GM18520 (cell line): ENCODE measurements at regions not wholly inside any gene's neighbourhood (a gene's known extent, or its start where the extent isn't known, plus 50 kb on each side); places are given as distances from the start of the nearest gene placed in this dataset.

Experiments
- ATAC-seq: cut with Tn5 transposase; IDR thresholded peaks from one replicate; pipeline ENCODE4 v1.9.1; 2021; ENCODE audit not compliant: unreplicated experiment

DNA sequence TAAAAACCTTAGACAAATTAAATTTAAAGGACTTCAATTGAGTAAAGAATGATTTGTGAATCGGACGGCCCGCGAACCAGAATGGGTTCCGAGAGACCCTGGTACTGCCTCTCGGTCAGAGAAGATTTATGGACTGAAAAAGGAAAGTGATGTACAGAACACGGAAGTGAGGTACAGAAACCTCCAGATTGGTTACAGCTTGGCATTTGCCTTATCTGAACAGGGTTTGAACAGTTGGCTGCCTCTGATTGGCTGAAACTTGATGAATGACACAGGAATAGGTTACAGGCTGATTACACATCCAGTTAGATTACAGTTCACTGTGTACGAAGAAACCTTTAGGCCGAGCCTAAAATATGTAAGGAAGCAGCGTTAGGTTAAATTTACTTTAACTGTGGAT lies 156.5 kb upstream of the EGFLAM start:
- no peak for ATAC-seq

DNA sequence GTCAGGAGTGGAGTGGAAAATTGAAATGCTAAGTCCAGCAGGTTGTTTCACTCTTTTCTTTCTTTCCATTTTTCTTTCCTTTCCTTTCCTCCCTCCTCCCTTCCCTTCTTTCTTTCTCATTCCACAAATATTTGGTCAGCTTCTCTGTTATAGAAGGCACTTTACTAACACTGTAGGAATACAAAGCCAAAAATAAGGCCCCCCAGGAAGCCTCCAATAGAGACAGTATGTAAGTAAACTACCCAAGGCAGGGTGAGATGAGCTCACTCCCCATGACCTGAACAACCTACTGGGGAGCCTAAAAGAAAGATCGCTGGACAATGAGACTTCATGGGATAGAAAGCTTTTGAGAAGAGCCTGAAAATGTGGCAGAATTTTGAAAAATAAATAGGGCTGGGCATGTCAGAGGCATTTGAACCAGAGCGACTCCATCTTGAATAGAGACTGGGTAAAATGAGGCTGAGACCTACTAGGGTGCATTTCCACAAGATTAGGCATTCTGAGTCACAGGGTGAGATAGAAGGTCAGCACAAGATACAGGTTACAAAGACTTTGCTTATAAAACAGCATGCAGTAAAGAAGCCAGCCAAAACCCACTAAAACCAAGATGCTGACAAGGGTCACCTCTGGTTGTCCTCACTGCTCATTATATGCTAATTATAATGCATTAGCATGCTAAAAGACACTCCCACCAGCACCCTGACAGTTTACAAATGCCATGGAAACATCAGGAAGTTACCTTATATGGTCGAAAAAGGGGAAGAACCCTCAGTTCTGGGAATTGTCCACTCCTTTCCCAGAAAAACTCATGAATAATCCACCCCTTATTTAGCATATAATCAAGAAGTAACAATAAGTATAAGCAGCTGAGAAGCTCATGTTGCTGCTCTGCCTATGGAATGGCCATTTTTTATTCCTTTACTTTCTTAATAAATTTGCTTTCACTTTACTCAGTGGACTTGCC lies 158.9 kb upstream of the EGFLAM start:
- no peak for ATAC-seq

DNA sequence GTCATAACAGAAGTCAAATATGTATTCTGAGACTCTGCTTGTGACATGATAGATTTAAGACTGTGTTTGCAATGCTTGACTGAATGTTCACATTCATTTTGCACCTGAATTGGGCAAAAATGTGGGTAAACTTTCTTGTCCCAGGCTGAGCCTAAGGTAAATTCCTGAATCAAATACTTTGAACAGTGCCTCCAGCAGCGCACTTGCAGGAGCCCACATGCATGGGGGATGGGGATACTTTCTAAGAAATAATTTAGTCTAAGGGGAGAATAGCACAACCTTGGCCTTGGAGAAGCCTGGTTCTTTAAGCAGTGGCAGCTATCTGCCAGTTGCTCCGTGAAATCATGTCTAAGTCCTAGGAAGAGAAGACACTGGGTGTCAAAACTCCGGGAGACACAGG lies 163.5 kb upstream of the EGFLAM start:
- no peak for ATAC-seq

DNA sequence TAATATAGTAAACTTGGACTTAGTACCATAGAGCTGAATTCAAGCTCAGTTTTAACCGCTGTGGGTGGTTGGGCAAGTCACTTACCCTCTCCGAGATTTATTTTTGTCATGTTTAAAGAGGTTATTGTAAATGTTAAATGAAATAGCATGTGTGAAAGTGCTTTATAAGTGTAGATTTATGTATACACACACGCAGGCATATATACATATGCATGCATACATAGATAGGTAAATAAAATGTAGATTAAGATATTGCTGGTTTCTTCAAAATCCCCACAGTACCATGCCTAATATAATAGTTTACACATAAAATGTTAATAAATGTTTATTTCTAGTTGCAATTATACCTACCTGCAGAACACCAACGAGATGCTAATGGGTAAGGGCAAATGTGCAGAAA lies 164.5 kb upstream of the EGFLAM start:
- ATAC-seq = no peak

DNA sequence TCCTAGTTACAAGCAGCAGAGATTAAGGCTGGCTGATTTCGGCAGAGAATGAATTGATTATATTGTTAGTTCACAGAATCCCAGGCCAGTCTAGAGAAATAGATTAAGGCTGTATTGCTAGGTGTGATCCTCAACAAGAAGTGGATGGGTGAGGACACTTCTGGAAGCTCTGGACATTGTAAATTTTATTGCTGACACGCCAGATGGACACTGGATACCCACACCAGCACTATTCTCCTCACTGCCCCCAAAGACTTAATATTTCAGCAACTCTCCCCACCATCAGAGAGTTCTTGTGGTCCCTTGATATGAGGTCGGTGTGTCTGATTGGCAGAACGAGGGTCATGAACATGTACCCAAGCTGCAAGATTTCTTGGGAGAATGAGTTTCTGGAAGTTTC lies 171.6 kb upstream of the EGFLAM start:
- no peak for ATAC-seq

DNA sequence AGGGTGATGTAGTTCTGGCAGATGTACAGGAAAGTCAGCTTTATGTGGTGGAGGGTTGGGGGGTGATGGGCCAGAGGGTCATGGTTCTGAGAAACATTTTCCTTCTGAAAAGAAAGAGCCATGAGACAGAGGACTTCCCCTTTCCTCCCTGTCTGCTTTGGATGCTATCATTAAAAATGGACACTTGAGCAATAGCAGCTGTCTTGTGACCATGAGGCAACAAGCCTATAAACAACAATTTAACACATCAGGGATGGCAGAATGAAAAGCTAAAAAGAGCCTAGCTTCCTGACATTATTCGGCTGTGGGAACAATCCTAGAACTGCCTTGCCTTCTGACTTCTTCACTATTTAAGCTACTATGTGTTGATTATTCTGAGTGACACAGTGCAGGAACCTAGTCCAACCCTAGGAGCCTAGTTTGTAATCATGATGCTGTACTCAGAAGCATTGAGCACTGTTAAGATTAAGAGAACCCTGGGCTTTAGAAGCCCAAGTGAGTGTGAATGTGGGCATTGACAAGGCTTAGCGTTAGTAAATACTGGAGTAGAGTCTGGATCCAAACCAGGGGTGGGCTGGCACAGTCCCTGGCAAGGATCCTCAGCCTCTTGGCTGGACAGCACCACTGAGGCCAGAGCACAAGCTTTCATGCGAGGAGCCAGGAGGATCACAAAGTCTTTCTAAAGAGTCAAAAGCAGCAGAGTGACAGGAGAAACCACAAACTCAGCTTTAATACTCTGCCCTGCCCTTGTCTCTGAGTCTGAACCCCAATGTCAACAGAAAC lies 178.5 kb upstream of the EGFLAM start:
- no peak for ATAC-seq

DNA sequence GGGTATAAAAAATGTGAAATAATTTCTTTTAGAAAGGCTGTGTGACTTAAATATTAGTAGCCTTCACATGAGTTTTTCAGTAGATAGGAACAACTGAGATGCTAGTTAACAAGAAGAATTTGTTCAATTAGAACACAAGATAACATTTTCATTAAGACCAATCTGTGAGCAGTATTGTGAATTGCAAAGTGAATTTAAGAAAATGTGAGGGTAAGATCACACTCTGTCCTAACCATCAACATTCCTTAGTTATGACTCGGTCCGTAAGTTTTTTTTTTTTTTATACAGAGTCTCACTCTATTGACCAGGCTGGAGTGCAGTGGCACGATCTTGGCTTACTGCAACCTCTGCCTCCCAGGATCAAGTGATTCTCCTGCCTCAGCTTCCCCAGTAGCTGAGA lies 180.2 kb upstream of the EGFLAM start:
- ATAC-seq = no peak

DNA sequence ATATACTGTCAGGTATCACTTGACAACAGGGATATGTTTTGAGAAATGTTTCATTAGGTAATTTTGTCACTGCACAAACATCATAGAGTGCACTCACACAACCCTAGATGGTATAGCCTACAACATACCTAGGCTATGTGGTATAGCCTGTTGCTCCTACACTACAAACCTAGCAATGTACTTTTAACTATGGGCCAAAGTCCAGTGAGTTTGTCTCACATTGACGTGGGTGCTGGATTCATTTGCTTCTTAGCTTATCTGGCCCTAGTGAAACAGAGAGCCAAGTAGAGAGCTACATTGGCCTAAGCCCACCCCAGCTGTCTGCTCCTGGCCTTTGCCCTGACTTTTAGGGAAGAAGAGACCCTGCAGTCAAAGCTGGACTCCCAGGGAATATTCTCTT lies 180.7 kb upstream of the EGFLAM start:
- ATAC-seq = no peak

DNA sequence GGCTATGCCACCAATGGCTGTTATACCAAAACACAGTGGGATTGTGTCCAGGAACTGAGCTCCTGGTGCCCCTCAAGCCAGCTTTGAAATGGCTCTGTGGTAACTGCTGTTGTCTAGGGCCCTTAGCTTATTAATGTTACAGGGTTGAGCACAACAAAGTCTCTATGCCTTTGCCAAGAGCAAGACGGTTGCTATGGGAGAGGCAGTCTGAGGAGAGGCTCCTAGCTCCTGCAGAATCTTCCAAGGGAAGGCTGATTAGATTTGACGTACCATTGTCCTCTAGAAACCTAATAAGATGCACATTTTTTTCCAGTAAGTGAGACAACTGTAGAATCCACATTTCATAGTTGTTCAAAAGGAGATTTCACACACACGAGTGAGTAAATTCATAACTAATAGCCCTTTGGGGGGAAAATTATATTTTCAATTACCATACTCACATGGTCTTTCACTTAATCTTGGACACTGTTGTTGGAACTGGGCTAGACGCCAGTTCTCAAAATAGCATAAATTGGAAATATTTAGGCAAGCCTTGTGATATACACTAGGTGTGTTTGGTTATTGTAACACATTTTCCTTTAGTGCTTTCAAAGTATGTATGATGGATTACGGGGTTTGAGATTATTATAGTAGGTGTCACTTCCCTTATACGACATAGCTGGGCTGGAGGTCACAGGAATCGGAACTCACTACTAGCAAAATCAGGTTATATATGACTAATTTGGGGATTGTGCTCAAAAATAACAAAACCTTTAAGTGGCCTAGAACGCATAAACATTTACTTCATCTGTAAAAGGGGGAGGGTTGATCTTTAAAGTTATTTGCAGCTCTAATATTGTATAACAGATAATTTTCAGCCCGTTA lies 186.3 kb upstream of the EGFLAM start:
- ATAC-seq = no peak

DNA sequence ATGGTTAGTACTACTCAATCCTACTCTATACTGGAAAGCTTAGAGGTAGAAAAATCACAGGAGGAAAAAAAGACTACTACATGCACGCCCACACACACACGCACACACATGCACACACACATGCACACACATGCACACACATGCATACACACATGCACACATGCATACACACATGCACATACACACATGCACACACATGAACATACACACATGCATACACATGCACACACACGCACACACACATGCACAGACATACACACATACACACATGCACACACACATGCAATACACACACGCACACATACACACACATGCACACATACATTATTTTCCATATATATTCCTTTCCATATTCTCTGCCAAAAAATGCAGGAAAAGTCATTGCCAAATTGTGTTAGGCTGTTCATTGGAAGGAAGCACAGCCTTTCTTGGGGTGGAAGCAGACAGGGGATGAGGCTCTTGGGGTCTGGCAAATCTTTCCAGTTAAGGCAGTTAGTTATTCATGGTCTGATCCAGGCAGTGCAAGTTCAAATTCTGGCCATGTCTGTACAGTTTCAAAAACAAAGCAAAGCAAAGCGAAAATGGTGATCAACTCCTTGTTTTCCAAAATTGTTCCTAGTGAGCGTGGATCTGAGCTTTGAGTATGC lies 187.9 kb upstream of the EGFLAM start:
- ATAC-seq = no peak

DNA sequence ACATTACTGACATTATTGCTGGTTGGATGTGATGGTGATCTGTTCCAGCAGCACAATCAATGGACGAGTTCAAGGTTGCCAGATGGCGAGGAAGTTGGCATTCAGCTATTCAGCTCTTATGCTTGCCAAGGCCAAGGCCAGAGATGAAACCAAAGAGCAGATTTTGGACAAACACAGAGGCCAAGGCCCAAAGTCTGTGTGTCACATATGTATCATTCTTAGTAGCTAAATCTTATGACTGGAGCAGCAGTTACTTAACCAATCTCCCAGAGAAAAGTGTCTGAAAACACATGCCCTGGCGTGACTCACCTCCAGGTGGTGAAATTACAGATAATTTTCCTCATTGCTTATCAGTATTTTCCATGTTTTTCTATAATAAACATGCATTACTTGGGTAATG lies 189.0 kb upstream of the EGFLAM start:
- ATAC-seq = no peak

DNA sequence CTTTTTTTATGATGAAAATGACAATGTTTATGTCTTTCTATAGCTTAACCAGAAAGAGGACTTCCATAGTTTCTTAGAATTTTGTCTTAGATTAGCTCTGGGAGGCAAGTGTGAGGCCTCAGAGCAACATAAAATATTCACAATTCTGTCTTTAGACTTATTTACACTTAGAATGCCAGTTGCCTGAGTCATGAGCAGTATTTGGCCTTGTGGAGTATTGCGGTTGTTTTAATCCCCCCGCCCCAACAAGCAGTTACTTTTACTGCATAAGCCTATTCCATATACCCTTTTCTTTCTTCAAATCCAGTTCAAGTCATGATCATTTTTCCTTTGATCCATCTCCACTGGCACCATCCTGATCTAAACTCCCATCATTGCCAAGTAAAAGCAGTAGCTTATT lies 198.0 kb upstream of the EGFLAM start:
- ATAC-seq = no peak

DNA sequence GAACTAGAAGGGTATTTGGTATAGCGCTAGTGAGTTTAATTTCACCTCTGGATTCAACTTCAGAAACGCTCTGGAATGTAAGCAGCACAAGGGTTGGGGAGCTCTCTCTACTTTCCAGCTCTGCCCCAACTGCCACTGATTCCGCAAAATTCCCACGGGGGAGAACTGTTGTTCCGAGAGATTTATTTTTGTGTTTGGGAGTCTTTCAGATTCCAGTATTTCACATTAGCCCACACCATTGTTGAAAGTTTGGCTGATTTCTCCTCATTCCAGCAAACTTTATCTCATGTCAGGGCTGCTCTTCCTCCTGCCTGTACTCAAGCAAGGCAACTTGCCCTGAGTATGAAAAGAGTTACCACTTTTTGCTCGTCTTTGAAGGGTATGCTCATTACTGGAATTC lies 198.5 kb upstream of the EGFLAM start:
- ATAC-seq = no peak

DNA sequence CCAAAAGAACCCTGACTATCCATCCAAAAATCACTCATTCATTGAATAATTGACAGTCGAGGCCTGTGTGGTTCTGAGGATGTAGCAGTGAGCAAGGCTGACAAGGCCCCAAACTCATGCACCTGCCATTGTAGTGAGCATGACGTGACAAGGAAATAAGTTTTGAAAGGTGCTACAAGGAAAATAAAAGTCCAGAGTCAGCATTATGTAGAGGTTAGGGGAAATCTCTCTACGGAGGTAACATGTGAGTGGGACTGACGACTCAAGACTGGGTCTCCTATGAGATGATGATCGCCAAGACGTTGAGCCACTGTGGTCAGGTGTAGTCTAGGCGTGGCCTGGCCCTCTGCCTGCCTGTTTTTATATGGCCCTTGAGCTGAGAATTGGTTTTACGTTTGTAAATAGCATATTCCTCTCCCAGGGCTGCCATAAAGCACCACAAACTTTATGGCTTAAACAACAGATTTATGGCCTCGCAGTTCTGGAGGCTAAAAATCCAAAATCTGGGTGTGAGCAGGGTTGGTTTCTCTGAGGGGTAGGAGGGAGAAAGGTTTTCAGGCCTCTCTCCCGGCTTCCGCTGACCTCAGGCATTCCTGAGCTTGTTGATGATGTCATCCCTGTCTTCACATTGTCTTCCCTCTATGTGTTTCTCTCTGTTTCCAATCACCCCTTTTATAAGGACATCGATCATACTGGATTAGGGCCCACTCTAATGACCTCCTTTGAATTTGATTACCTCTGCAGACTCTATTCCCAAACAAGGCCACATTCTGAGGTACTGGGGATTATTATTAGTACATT lies 206.4 kb upstream of the EGFLAM start:
- no peak for ATAC-seq

DNA sequence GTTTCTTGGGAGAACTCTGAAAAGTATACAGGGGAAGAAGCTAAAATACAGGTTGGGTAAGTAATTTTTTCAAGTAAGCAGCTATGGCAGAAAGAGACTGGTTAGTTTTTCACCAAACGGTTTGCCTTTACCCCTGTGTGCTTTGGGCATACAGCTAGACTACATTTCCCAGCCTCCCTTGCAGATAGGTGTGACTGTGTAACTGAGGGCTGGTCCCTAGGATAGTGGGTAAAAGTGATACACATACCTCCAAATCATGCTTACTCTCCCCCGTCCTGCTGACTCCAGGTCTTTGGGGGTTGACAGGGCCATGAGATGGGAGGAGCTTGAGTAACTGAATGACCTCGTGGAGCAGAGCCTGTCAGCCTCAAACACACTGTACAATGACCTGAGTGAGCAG lies 208.6 kb upstream of the GDNF start:
- ATAC-seq = no peak

DNA sequence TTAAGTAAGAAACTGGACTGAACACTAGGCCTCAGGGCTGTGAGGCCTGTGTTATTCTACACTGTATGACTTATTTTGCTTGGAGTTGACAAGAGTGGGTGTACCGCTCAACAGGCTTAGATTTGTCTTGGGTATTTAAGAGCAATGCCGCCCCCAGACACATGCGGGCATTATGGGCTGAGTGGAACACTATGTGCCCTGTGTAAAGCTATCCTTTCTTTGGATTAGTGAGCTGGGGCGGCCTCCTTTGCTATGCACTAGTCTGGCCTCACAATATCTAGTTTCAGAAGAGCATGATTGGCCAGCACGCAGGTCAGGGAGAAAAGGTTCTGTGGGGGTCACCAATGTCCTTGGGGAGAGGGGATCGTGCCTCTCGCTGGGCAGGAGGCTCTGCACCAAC lies 206.3 kb upstream of the GDNF start:
- ATAC-seq = no peak

DNA sequence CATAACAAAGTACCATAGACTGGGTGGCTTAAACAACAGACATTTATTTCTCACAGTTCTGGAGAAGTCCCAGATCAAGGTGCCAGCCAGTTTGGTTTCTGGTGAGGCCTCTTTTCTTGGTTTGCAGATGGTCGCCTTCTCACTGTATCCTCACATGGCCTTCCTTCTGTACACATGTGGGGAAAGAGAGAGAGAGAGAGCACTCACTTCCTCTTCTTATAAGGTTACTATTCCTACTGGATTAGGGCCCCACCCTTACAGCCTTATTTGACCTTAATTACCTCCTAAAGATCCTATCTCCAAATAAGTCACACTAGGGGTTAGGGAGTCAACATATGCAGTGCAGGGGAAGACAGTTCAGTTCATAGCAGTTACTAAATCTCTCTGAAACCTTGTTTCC lies 205.6 kb upstream of the GDNF start:
- ATAC-seq = no peak

DNA sequence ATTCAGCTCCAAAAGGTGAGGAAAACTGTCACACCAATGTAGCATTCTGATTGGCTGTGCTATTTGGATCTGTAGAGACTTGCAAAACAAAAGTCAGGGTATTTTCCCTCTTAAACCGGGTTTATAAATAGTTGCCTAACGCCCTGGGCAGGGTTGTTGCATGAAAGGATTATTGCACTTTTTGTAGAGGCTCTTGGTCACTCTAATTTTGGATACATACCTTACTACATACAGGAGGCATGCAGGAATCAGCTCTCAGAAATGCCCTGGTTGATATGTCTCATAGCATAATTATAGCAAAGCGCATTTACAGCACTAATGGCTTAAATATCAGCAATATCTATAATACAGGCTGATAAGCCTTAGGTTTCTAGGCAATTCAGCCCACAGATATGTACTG lies 200.0 kb upstream of the GDNF start:
- ATAC-seq = no peak

DNA sequence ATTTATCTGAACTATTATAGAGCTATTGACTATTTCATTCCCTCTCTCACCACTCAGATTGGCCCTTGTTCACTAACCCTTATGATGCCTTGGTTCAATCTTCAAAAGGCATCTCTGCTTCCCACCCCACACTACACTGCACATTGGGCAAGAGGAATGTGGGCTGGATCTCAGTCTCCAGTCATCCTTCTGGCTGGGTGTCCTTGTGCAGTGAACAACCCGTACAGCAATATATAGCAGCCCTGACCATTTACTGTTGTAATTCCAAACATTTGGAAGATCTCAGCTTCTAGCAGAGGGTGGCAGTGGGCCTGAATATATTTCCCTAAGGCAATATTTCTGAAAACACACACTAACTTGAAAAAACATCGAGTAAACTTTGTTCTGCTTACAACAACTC lies 199.2 kb upstream of the GDNF start:
- no peak for ATAC-seq

DNA sequence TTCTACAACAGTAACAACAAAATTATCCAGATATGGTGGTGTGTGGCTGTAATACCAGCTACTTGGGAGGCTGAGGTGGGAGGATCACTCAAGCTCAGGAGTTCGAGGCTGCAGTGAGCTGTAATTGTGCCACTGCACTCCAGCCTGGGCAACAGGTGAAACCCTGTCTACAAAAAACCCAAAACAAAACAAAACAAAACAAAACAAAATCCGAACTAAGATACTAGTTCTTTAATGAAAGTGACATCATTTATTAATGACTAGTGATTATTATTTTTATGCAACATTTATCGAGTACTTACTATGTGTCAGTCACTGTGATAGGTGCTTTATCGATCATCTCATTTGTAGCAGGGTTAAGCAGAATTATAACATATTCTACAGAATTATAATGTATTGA lies 196.9 kb upstream of the GDNF start:
- ATAC-seq = no peak
